ENCODE measurements at regions not wholly inside any gene's neighbourhood (a gene's known extent, or its start where the extent isn't known, plus 50 kb on each side); places are given as distances from the start of the nearest gene placed in this dataset.
"Not testable (repeated sequence)": the region's sequence is repeated elsewhere in the genome, so short reads cannot be mapped to it uniquely, and the experiment has no call there.

- Histone ChIP-seq H3K9me3 (ENCODE audit: control insufficient read depth in 2 of 2, low read length in 2 of 2) (no peaks in the 10 kb centered on the region), H3K9ac (ENCODE audit: low read depth in 1 of 2, low read length in 2 of 2) (no peak overlapping the region), H3K4me3 (ENCODE audit: low read length in 2 of 2) (no peak overlapping the region), H3K36me3 (ENCODE audit: control insufficient read depth in 2 of 2, insufficient read depth in 2 of 2, low read length in 2 of 2) (no peaks in the 10 kb centered on the region), H3K27me3 (ENCODE audit: control insufficient read depth in 2 of 2, insufficient read depth in 2 of 2, low read length in 2 of 2) (no peaks in the 10 kb centered on the region), H3K27ac (ENCODE audit: low read depth in 2 of 2, low read length in 2 of 2) (no peak overlapping the region), H3K4me1 (ENCODE audit: control insufficient read depth in 2 of 2, insufficient read depth in 2 of 2, low read length in 2 of 2) (no peaks in the 10 kb centered on the region)
These were observed 103.9 kb upstream of the MEGF10 start for GRCh38 chr5:127186657-127187056.

GRCh38 chr5:127187706-127188105 is 102.9 kb upstream of the MEGF10 start:
- H3K4me1 ChIP-seq (ENCODE audit: control insufficient read depth in 2 of 2, insufficient read depth in 2 of 2, low read length in 2 of 2): no peaks in the 10 kb centered on the region
- H3K9me3 ChIP-seq (ENCODE audit: control insufficient read depth in 2 of 2, low read length in 2 of 2): no peaks in the 10 kb centered on the region
- H3K27me3 ChIP-seq (ENCODE audit: control insufficient read depth in 2 of 2, insufficient read depth in 2 of 2, low read length in 2 of 2): no peaks in the 10 kb centered on the region
- H3K36me3 ChIP-seq (ENCODE audit: control insufficient read depth in 2 of 2, insufficient read depth in 2 of 2, low read length in 2 of 2): no peaks in the 10 kb centered on the region
- H3K4me3 ChIP-seq (ENCODE audit: low read length in 2 of 2): no peak overlapping the region
- no peak overlapping the region for H3K9ac ChIP-seq (ENCODE audit: low read depth in 1 of 2, low read length in 2 of 2)
- no peak overlapping the region for H3K27ac ChIP-seq (ENCODE audit: low read depth in 2 of 2, low read length in 2 of 2)

GRCh38 chr5:127192150-127192549 is 98.4 kb upstream of the MEGF10 start:
- no peaks in the 10 kb centered on the region for H3K9me3 ChIP-seq (ENCODE audit: control insufficient read depth in 2 of 2, low read length in 2 of 2)
- no peaks in the 10 kb centered on the region for H3K36me3 ChIP-seq (ENCODE audit: control insufficient read depth in 2 of 2, insufficient read depth in 2 of 2, low read length in 2 of 2)
- no peak overlapping the region for H3K9ac ChIP-seq (ENCODE audit: low read depth in 1 of 2, low read length in 2 of 2)
- H3K4me3 ChIP-seq (ENCODE audit: low read length in 2 of 2): no peak overlapping the region
- no peaks in the 10 kb centered on the region for H3K4me1 ChIP-seq (ENCODE audit: control insufficient read depth in 2 of 2, insufficient read depth in 2 of 2, low read length in 2 of 2)
- H3K27me3 ChIP-seq (ENCODE audit: control insufficient read depth in 2 of 2, insufficient read depth in 2 of 2, low read length in 2 of 2): no peaks in the 10 kb centered on the region
- H3K27ac ChIP-seq (ENCODE audit: low read depth in 2 of 2, low read length in 2 of 2): no peak overlapping the region

DNA sequence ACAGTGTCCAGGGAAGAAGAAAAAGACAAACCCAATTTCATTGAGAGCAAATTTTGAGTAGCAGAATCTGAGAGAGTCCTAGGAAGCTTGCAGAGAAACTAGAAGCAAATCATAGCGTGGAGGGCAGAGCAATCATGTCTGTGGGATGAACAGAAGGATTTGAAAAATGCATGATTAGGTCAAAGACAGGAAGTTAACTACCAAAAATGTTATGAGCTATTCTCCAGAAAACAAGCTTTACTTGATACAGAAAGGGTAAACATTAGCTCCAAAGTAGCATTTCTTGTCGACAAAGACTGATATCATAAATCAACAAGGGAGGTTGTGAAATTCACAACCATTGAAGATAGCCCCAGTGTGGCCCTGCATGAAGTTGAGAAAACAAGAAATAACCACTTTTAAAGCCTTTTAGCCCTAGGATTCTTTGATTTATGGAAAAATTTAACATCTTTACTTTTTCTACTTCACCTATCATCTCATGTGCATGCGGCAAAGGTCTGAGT is 97.7 kb upstream of the MEGF10 start:
- no peak overlapping the region for H3K9ac ChIP-seq (ENCODE audit: low read depth in 1 of 2, low read length in 2 of 2)

DNA sequence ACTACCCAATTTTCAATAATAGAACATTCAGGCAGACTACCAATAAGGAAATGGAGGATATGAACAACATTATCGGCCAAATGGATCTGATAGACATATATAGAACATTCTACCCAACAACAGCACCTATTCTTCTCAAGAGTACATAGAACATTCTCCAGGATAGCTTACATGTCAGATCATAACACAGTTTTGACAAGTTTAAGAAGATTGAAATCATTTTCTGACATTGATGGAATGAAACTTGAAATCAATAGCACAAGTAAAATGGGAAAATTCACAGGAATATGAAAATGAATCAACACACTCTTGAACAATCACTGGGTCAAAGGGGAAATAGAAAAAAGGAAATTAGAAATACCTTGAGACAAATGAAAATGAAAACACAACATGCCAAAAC is 94.6 kb upstream of the MEGF10 start:
- no peaks in the 10 kb centered on the region for H3K27me3 ChIP-seq (ENCODE audit: control insufficient read depth in 2 of 2, insufficient read depth in 2 of 2, low read length in 2 of 2)
- H3K4me3 ChIP-seq (ENCODE audit: low read length in 2 of 2): no peak overlapping the region
- H3K36me3 ChIP-seq (ENCODE audit: control insufficient read depth in 2 of 2, insufficient read depth in 2 of 2, low read length in 2 of 2): no peaks in the 10 kb centered on the region
- no peaks in the 10 kb centered on the region for H3K9me3 ChIP-seq (ENCODE audit: control insufficient read depth in 2 of 2, low read length in 2 of 2)
- no peaks in the 10 kb centered on the region for H3K4me1 ChIP-seq (ENCODE audit: control insufficient read depth in 2 of 2, insufficient read depth in 2 of 2, low read length in 2 of 2)
- no peak overlapping the region for H3K9ac ChIP-seq (ENCODE audit: low read depth in 1 of 2, low read length in 2 of 2)
- no peak overlapping the region for H3K27ac ChIP-seq (ENCODE audit: low read depth in 2 of 2, low read length in 2 of 2)

More for the DNA sequence above, 97.7 kb upstream of the MEGF10 start:
- Histone ChIP-seq H3K36me3 (ENCODE audit: control insufficient read depth in 2 of 2, insufficient read depth in 2 of 2, low read length in 2 of 2) (no peaks in the 10 kb centered on the region), H3K9me3 (ENCODE audit: control insufficient read depth in 2 of 2, low read length in 2 of 2) (no peaks in the 10 kb centered on the region), H3K4me1 (ENCODE audit: control insufficient read depth in 2 of 2, insufficient read depth in 2 of 2, low read length in 2 of 2) (no peaks in the 10 kb centered on the region), H3K27me3 (ENCODE audit: control insufficient read depth in 2 of 2, insufficient read depth in 2 of 2, low read length in 2 of 2) (no peaks in the 10 kb centered on the region), H3K27ac (ENCODE audit: low read depth in 2 of 2, low read length in 2 of 2) (no peak overlapping the region), H3K4me3 (ENCODE audit: low read length in 2 of 2) (no peak overlapping the region)

DNA sequence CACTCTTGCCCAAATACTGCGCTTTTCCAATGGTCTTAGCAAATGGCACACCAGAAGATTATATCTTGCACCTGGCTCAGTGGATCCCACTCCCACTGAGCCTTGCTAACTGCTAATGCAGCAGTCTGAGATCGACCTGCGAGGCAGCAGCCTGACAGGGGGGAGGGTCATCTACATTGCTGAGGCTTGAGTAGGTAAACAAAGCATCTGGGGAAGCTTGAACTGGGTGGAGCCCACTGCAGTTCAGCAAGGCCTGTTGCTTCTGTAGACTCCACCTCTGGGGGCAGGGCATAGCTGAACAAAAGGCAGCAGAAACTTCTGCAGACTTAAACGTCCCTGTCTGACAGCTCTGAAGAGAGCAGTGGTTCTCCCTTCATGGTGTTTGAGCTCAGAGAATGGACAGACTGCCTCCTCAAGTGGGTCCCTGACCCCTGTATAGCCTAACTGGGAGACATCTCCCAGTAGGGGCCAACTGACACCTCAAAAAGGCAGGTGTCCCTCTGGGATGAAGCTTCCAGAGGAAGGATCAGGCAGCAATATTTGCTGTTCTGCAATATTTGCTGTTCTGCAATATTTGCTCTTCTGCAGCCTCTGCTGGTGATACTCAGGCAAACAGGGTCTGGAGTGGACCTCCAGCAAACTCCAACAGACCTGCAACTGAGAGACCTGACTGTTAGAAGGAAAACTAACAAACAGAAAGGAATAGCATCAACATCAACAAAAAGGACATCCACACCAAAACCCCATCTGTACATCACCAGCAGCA is 93.0 kb upstream of the MEGF10 start:
- H3K36me3 ChIP-seq (ENCODE audit: control insufficient read depth in 2 of 2, insufficient read depth in 2 of 2, low read length in 2 of 2); H3K4me1 ChIP-seq (ENCODE audit: control insufficient read depth in 2 of 2, insufficient read depth in 2 of 2, low read length in 2 of 2); H3K27me3 ChIP-seq (ENCODE audit: control insufficient read depth in 2 of 2, insufficient read depth in 2 of 2, low read length in 2 of 2); H3K4me3 ChIP-seq (ENCODE audit: low read length in 2 of 2); H3K27ac ChIP-seq (ENCODE audit: low read depth in 2 of 2, low read length in 2 of 2); H3K9me3 ChIP-seq (ENCODE audit: control insufficient read depth in 2 of 2, low read length in 2 of 2); H3K9ac ChIP-seq (ENCODE audit: low read depth in 1 of 2, low read length in 2 of 2): not testable (repeated sequence)

DNA sequence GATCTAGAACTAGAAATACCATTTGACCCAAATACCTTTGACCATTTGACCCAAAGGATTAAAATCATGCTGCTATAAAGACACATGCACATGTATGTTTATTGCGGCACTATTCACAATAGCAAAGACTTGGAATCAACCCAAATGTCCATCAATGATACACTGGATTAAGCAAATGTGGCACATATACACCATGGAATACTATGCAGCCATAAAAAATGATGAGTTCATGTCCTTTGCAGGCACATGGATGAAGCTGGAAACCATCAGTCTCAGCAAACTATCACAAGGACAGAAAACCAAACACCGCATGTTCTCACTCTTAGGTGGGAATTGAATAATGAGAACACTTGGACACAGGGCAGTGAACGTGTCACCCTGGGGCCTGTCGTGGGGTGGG is 87.9 kb upstream of the MEGF10 start:
- H3K36me3 ChIP-seq (ENCODE audit: control insufficient read depth in 2 of 2, insufficient read depth in 2 of 2, low read length in 2 of 2); H3K9me3 ChIP-seq (ENCODE audit: control insufficient read depth in 2 of 2, low read length in 2 of 2); H3K27ac ChIP-seq (ENCODE audit: low read depth in 2 of 2, low read length in 2 of 2); H3K27me3 ChIP-seq (ENCODE audit: control insufficient read depth in 2 of 2, insufficient read depth in 2 of 2, low read length in 2 of 2); H3K4me3 ChIP-seq (ENCODE audit: low read length in 2 of 2); H3K9ac ChIP-seq (ENCODE audit: low read depth in 1 of 2, low read length in 2 of 2); H3K4me1 ChIP-seq (ENCODE audit: control insufficient read depth in 2 of 2, insufficient read depth in 2 of 2, low read length in 2 of 2): not testable (repeated sequence)

DNA sequence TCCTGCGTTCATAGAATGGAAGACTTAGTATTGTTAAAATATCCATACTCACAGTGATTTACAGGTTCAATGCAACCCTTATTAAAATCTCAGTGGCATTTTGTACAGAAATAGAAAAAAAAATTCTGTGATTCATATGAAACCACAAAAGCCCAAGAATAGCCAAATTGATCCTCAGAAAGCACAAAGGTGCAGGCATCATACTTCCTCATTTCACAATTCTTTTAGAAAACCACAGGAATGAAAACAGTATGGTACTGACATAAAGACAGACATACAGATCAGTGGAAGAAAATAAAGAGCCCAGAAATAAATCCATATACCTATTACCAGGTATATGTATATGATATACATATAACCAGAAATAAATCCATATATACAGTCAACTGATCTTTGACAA is 86.8 kb upstream of the MEGF10 start:
- Histone ChIP-seq H3K27ac (ENCODE audit: low read depth in 2 of 2, low read length in 2 of 2) (no peak overlapping the region), H3K27me3 (ENCODE audit: control insufficient read depth in 2 of 2, insufficient read depth in 2 of 2, low read length in 2 of 2) (no peaks in the 10 kb centered on the region), H3K4me3 (ENCODE audit: low read length in 2 of 2) (no peak overlapping the region), H3K9ac (ENCODE audit: low read depth in 1 of 2, low read length in 2 of 2) (no peak overlapping the region), H3K36me3 (ENCODE audit: control insufficient read depth in 2 of 2, insufficient read depth in 2 of 2, low read length in 2 of 2) (no peaks in the 10 kb centered on the region), H3K9me3 (ENCODE audit: control insufficient read depth in 2 of 2, low read length in 2 of 2) (no peaks in the 10 kb centered on the region), H3K4me1 (ENCODE audit: control insufficient read depth in 2 of 2, insufficient read depth in 2 of 2, low read length in 2 of 2) (no peaks in the 10 kb centered on the region)

DNA sequence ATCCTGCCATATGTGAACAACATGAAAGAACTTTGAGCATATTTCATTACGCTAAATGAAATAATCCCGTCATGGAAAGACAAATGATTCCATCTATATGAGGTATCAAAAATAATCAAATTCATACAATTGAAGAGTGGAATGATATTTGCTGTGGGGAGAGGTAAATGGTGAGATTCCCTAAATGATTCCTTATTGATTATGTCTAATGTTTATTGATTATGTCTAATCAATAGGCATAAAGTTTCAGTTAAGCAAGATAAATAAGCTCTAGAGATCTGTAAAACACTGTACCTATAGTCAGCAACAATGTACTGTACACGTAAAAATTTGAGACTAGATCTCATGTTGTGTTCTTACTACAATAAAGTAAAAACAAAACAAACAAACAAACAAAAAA is 85.4 kb upstream of the MEGF10 start:
- Histone ChIP-seq H3K36me3 (ENCODE audit: control insufficient read depth in 2 of 2, insufficient read depth in 2 of 2, low read length in 2 of 2) (no peaks in the 10 kb centered on the region), H3K27me3 (ENCODE audit: control insufficient read depth in 2 of 2, insufficient read depth in 2 of 2, low read length in 2 of 2) (no peaks in the 10 kb centered on the region), H3K9ac (ENCODE audit: low read depth in 1 of 2, low read length in 2 of 2) (no peak overlapping the region), H3K4me3 (ENCODE audit: low read length in 2 of 2) (no peak overlapping the region), H3K4me1 (ENCODE audit: control insufficient read depth in 2 of 2, insufficient read depth in 2 of 2, low read length in 2 of 2) (no peaks in the 10 kb centered on the region), H3K27ac (ENCODE audit: low read depth in 2 of 2, low read length in 2 of 2) (no peak overlapping the region), H3K9me3 (ENCODE audit: control insufficient read depth in 2 of 2, low read length in 2 of 2) (no peaks in the 10 kb centered on the region)

- H3K27ac ChIP-seq (ENCODE audit: low read depth in 2 of 2, low read length in 2 of 2): no peak overlapping the region
These were observed 84.1 kb upstream of the MEGF10 start for GRCh38 chr5:127206320-127207113.

More at GRCh38 chr5:127206320-127207113, 84.1 kb upstream of the MEGF10 start:
- Histone ChIP-seq H3K9me3 (ENCODE audit: control insufficient read depth in 2 of 2, low read length in 2 of 2) (no peaks in the 10 kb centered on the region), H3K36me3 (ENCODE audit: control insufficient read depth in 2 of 2, insufficient read depth in 2 of 2, low read length in 2 of 2) (no peaks in the 10 kb centered on the region), H3K4me1 (ENCODE audit: control insufficient read depth in 2 of 2, insufficient read depth in 2 of 2, low read length in 2 of 2) (no peaks in the 10 kb centered on the region), H3K9ac (ENCODE audit: low read depth in 1 of 2, low read length in 2 of 2) (no peak overlapping the region), H3K4me3 (ENCODE audit: low read length in 2 of 2) (no peak overlapping the region), H3K27me3 (ENCODE audit: control insufficient read depth in 2 of 2, insufficient read depth in 2 of 2, low read length in 2 of 2) (no peaks in the 10 kb centered on the region)
